ENCODE measurements at regions not wholly inside any gene's neighbourhood (a gene's known extent, or its start where the extent isn't known, plus 50 kb on each side); places are given as distances from the start of the nearest gene placed in this dataset.

- TF ChIP-seq POLR2A (IDR thresholded peaks at IDR 0.05) (no peak), POLR2AphosphoS5 (IDR thresholded peaks at IDR 0.05) (no peak), CTCF (IDR thresholded peaks at IDR 0.05) (no peak)
Observed at GRCh38 chr18:27695052-27695451, 481.9 kb downstream of the CDH2 start.
